H1 (cell line): ENCODE measurements at regions not wholly inside any gene's neighbourhood (a gene's known extent, or its start where the extent isn't known, plus 50 kb on each side); places are given as distances from the start of the nearest gene placed in this dataset.

Experiments
- HDAC2 ChIP-seq, 2 experiments: fragments of 300-600 bp in 1 of 2; sonication (generic) in 1 of 2; IDR thresholded peaks; 2 replicates each; pipeline ENCODE4 v1.6.1; 2011 to 2012; ENCODE audit warnings: low read depth in 2 of 2, low read length in 2 of 2, mild to moderate bottlenecking in 2 of 2, moderate library complexity in 2 of 2, borderline replicate concordance in 1 of 2, inconsistent platforms in 1 of 2
- NANOG ChIP-seq: IDR thresholded peaks from 2 replicates; pipeline ENCODE4 v1.6.1; 2011; ENCODE audit warnings: low read length, low read depth, mild to moderate bottlenecking, inconsistent platforms; ENCODE audit not compliant: insufficient read depth, poor library complexity, severe bottlenecking
- TF ChIP-seq, protein P1 (sequence below), 3 experiments: IDR thresholded peaks; 1 replicate in 2 of 3; 2 replicates in 1 of 3; pipeline versions ENCODE4 v1.5.1 to v1.6.1; 2011; ENCODE audit warnings: low read length in 3 of 3, mild to moderate bottlenecking in 3 of 3, inconsistent platforms in 2 of 3, low read depth in 1 of 3, moderate library complexity in 1 of 3; ENCODE audit not compliant: insufficient read depth in 1 of 3; ENCODE audit errors: control extremely low read depth in 1 of 3

DNA sequence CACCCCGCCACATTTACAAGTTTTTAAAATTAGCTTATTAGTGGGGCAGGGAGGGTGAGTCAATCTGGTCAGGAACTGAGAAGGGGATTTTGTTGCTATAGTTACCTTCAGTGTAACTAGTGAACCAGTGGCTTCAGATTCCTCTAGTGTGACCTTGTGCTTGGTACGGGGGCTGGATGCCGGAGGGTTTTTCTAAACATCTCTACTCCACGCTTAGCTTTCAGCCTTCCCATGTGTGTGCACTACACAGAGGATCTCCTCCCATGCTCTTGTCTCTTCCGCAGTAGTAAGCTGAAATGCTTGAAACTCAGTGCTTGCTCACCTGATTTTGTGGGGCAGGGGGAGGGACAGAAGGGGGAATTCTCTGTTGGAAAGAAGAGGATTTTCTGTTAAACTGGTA lies 67.9 kb upstream of the AKAP13 start (continued):
- TF ChIP-seq, protein P1, sequence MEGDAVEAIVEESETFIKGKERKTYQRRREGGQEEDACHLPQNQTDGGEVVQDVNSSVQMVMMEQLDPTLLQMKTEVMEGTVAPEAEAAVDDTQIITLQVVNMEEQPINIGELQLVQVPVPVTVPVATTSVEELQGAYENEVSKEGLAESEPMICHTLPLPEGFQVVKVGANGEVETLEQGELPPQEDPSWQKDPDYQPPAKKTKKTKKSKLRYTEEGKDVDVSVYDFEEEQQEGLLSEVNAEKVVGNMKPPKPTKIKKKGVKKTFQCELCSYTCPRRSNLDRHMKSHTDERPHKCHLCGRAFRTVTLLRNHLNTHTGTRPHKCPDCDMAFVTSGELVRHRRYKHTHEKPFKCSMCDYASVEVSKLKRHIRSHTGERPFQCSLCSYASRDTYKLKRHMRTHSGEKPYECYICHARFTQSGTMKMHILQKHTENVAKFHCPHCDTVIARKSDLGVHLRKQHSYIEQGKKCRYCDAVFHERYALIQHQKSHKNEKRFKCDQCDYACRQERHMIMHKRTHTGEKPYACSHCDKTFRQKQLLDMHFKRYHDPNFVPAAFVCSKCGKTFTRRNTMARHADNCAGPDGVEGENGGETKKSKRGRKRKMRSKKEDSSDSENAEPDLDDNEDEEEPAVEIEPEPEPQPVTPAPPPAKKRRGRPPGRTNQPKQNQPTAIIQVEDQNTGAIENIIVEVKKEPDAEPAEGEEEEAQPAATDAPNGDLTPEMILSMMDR (IDR thresholded peaks at IDR 0.05; ENCODE audit: control extremely low read depth in 1 of 3, insufficient read depth in 1 of 3, low read depth in 1 of 3, low read length in 3 of 3): no peak
- TF ChIP-seq HDAC2 (IDR thresholded peaks at IDR 0.05; ENCODE audit: borderline replicate concordance in 1 of 2, low read depth in 2 of 2, low read length in 2 of 2): no peak
- no peak for TF ChIP-seq NANOG
